ENCODE measurements at regions not wholly inside any gene's neighbourhood (a gene's known extent, or its start where the extent isn't known, plus 50 kb on each side); places are given as distances from the start of the nearest gene placed in this dataset.

GRCh38 chr18:39693359-39693758, 2127.8 kb upstream of the CELF4 start:
- H3K27ac ChIP-seq, result no peak overlapping the region
- no peak for TF ChIP-seq CTCF (conservative IDR thresholded peaks at IDR 0.05)

- TF ChIP-seq CTCF (conservative IDR thresholded peaks at IDR 0.05), result no peak
- H3K27ac ChIP-seq, result no peak overlapping the region
Measured at GRCh38 chr18:39692367-39693015, 2126.9 kb upstream of the CELF4 start.

GRCh38 chr18:39685303-39685902, 2119.8 kb upstream of the CELF4 start:
- TF ChIP-seq CTCF (conservative IDR thresholded peaks at IDR 0.05), result no peak
- H3K27ac ChIP-seq, result no peak overlapping the region

GRCh38 chr18:39681061-39681460, 2115.5 kb upstream of the CELF4 start:
- H3K27ac ChIP-seq, result no peak overlapping the region
- peak; percentile 19; the same call in 1 of the 2 replicates for TF ChIP-seq CTCF (conservative IDR thresholded peaks at IDR 0.05)

GRCh38 chr18:39675906-39676305, 2110.3 kb upstream of the CELF4 start:
- H3K27ac ChIP-seq, result no peak overlapping the region
- no peak for TF ChIP-seq CTCF (conservative IDR thresholded peaks at IDR 0.05)

GRCh38 chr18:39675368-39675767, 2109.8 kb upstream of the CELF4 start:
- H3K27ac ChIP-seq, result no peak overlapping the region
- TF ChIP-seq CTCF (conservative IDR thresholded peaks at IDR 0.05), result no peak

GRCh38 chr18:39672171-39672570, 2106.6 kb upstream of the CELF4 start:
- TF ChIP-seq CTCF (conservative IDR thresholded peaks at IDR 0.05), result no peak

More at GRCh38 chr18:39672171-39672570, 2106.6 kb upstream of the CELF4 start:
- H3K27ac ChIP-seq, result no peak overlapping the region

Data from VCaP (cell line).